HCT116 (cell line): ENCODE measurements at regions not wholly inside any gene's neighbourhood (a gene's known extent, or its start where the extent isn't known, plus 50 kb on each side); places are given as distances from the start of the nearest gene placed in this dataset.

ENCODE experiments used
- ATAC-seq: fragments of 200-7000 bp; cut with Tn5 transposase; 2 replicates; pipeline ENCODE4 v1.9.1; 2020; ENCODE audit warnings: mild to moderate bottlenecking, moderate library complexity
- BruUV-seq: library from RNA; stranded (reverse); fragments of 400-500 nt; replicated peaks from 2 replicates; lab custom pipeline; 2021; lab: Mats Ljungman, UMichigan
- CTCF ChIA-PET: fragments of 300-600 bp; sonication (Branson Sonifier 250); formaldehyde crosslinking; loops from one replicate; lab custom pipeline; 2021; ENCODE audit warnings: antibody characterized with exemption; lab: Charles Lee
- POLR2A ChIA-PET: fragments of 300-600, 350-600 bp; sonication (Branson Sonifier 250); formaldehyde crosslinking; loops from one replicate; lab custom pipeline; 2021; ENCODE audit warnings: antibody characterized with exemption; lab: Charles Lee
- RAD21 ChIA-PET, 2 experiments: fragments of 300-600 bp; sonication (Branson Sonifier 250); formaldehyde crosslinking; loops; one replicate each; lab custom pipeline; 2023; ENCODE audit warnings: low total read pairs in 2 of 2; ENCODE audit not compliant: uncharacterized antibody in 2 of 2, unreplicated experiment in 2 of 2, low non-redundant PET in 1 of 2; lab: Charles Lee
- DNase-seq: peaks from one replicate; pipeline ENCODE4 v3.0.0-alpha.2; 2010; ENCODE audit warnings: low read depth, low spot score
- H2AFZ ChIP-seq: fragments of 200-600 bp; shearing (Covaris generic), sonication (generic); 2 replicates; pipeline ENCODE4 v1.6.1; 2017; ENCODE audit warnings: low read depth, mixed run types, mixed read lengths, antibody characterized with exemption, low read length; ENCODE audit not compliant: poor library complexity, severe bottlenecking
- H3K27ac ChIP-seq: 2 replicates; pipeline ENCODE4 v1.5.1; 2012; ENCODE audit warnings: low read depth, low read length
- H3K27me3 ChIP-seq: fragments of 200-600 bp; sonication (generic); 2 replicates; pipeline ENCODE4 v1.6.1; 2016; ENCODE audit warnings: mixed run types, low read length, mixed read lengths; ENCODE audit not compliant: insufficient read depth
- H3K36me3 ChIP-seq, 2 experiments: fragments of 200-500 bp in 1 of 2; fragments of 200-600 bp in 1 of 2; sonication (Bioruptor generic) in 1 of 2; sonication (generic) in 1 of 2; 2 replicates each; pipeline versions ENCODE4 v1.5.1 to v1.6.1; 2014 to 2016; ENCODE audit warnings: low read length in 2 of 2, inconsistent platforms in 1 of 2, mixed read lengths in 1 of 2, mixed run types in 1 of 2; ENCODE audit not compliant: insufficient read depth in 2 of 2, control insufficient read depth in 1 of 2
- H3K4me1 ChIP-seq, 2 experiments: fragments of 200-600 bp in 1 of 2; sonication (generic) in 1 of 2; 2 replicates each; pipeline versions ENCODE4 v1.5.1 to v1.6.1; 2012 to 2017; ENCODE audit warnings: low read length in 2 of 2, inconsistent platforms in 1 of 2, mild to moderate bottlenecking in 1 of 2, mixed read lengths in 1 of 2, mixed run types in 1 of 2, moderate library complexity in 1 of 2; ENCODE audit not compliant: insufficient read depth in 2 of 2, control insufficient read depth in 1 of 2
- H3K4me2 ChIP-seq: fragments of 200-600 bp; sonication (generic); 2 replicates; pipeline ENCODE4 v1.6.1; 2017; ENCODE audit warnings: mixed run types, low read length, mixed read lengths
- H3K4me3 ChIP-seq, 2 experiments: fragments of 200-600 bp in 1 of 2; sonication (generic) in 1 of 2; replicated peaks in 1 of 2; 2 replicates each; pipeline ENCODE4 v1.5.1; 2011 to 2016; ENCODE audit warnings: low read length in 2 of 2, control low read depth in 1 of 2, low read depth in 1 of 2, mild to moderate bottlenecking in 1 of 2, mixed read lengths in 1 of 2, mixed run types in 1 of 2
- H3K79me2 ChIP-seq: fragments of 200-600 bp; sonication (generic); 2 replicates; pipeline ENCODE4 v1.6.1; 2017; ENCODE audit warnings: mild to moderate bottlenecking, mixed run types, low read length, moderate library complexity, mixed read lengths; ENCODE audit not compliant: insufficient read depth
- H3K9ac ChIP-seq: fragments of 200-600 bp; sonication (generic); 2 replicates; pipeline ENCODE4 v1.6.1; 2016; ENCODE audit warnings: low read length, mixed read lengths
- H3K9me2 ChIP-seq: fragments of 200-600 bp; sonication (generic), shearing (Covaris generic); 2 replicates; pipeline ENCODE4 v1.6.1; 2017; ENCODE audit warnings: mixed run types, mild to moderate bottlenecking, moderate library complexity; ENCODE audit not compliant: insufficient read depth
- H3K9me3 ChIP-seq, 2 experiments: fragments of 200-500 bp in 1 of 2; fragments of 200-600 bp in 1 of 2; sonication (Bioruptor generic) in 1 of 2; sonication (generic) in 1 of 2; 2 replicates each; pipeline ENCODE4 v1.6.1; 2014 to 2017; ENCODE audit warnings: low read length in 2 of 2, mixed read lengths in 2 of 2, inconsistent platforms in 1 of 2, low read depth in 1 of 2, mild to moderate bottlenecking in 1 of 2, mixed run types in 1 of 2, moderate library complexity in 1 of 2; ENCODE audit not compliant: control insufficient read depth in 1 of 2, insufficient read depth in 1 of 2
- H4K20me1 ChIP-seq: fragments of 200-600 bp; sonication (generic), shearing (Covaris generic); 2 replicates; pipeline ENCODE4 v1.6.1; 2017; ENCODE audit warnings: mixed run types, mild to moderate bottlenecking, moderate library complexity; ENCODE audit not compliant: insufficient read depth
- CBX3 ChIP-seq: IDR thresholded peaks from 2 replicates; pipeline ENCODE4 v1.6.1; 2012; ENCODE audit warnings: low read depth
- CEBPB ChIP-seq: IDR thresholded peaks from 2 replicates; pipeline ENCODE4 v1.6.1; 2012; ENCODE audit warnings: low read depth
- ELF1 ChIP-seq: IDR thresholded peaks from 2 replicates; pipeline ENCODE4 v1.6.1; 2012; ENCODE audit warnings: low read depth, borderline replicate concordance
- FOSL1 ChIP-seq: IDR thresholded peaks from 2 replicates; pipeline ENCODE4 v1.6.1; 2012; ENCODE audit warnings: low read depth
- MAX ChIP-seq: IDR thresholded peaks from 2 replicates; pipeline ENCODE4 v1.6.1; 2012
- POLR2A ChIP-seq: IDR thresholded peaks from 2 replicates; pipeline ENCODE4 v1.7.0; 2011; ENCODE audit warnings: borderline replicate concordance; ENCODE audit not compliant: insufficient read depth, insufficient read length; ENCODE audit errors: extremely low read depth
- RAD21 ChIP-seq: IDR thresholded peaks from 2 replicates; pipeline ENCODE4 v1.6.1; 2012; ENCODE audit warnings: low read depth, mild to moderate bottlenecking
- SIN3A ChIP-seq: IDR thresholded peaks from 2 replicates; pipeline ENCODE4 v1.6.1; 2012; ENCODE audit warnings: low read depth
- ZBTB33 ChIP-seq: IDR thresholded peaks from 2 replicates; pipeline ENCODE4 v1.6.1; 2011; ENCODE audit warnings: mild to moderate bottlenecking, low read length, moderate library complexity; ENCODE audit not compliant: insufficient replicate concordance; ENCODE audit errors: extremely low read depth
- ZNF274 ChIP-seq: fragments of 200-500 bp; sonication (Bioruptor generic); IDR thresholded peaks from 2 replicates; pipeline ENCODE4 v1.6.1; 2014; ENCODE audit warnings: mild to moderate bottlenecking, low read depth, low read length, inconsistent platforms
- intact Hi-C: fragments of 100-400 bp; cut with micrococcal nuclease; formaldehyde crosslinking; loops from 2 replicates; pipeline ENCODE4 v1.10.0; 2022
- TF ChIP-seq, protein P1 (sequence below): IDR thresholded peaks from 2 replicates; pipeline ENCODE4 v1.6.1; 2012
- TF ChIP-seq, protein P2 (sequence below), 3 experiments: fragments of 200-600 bp in 1 of 3; sonication (generic) in 1 of 3; IDR thresholded peaks in 2 of 3; conservative IDR thresholded peaks in 1 of 3; 2 replicates each; pipeline ENCODE4 v1.5.1; 2012 to 2017; ENCODE audit warnings: low read depth in 2 of 3, low read length in 2 of 3, antibody characterized with exemption in 1 of 3, borderline replicate concordance in 1 of 3, control low read depth in 1 of 3, mild to moderate bottlenecking in 1 of 3, mixed read lengths in 1 of 3, mixed run types in 1 of 3, moderate library complexity in 1 of 3; ENCODE audit not compliant: insufficient read depth in 1 of 3

- TF ChIP-seq, protein P1, sequence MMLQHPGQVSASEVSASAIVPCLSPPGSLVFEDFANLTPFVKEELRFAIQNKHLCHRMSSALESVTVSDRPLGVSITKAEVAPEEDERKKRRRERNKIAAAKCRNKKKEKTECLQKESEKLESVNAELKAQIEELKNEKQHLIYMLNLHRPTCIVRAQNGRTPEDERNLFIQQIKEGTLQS = no peak
- no peak for TF ChIP-seq POLR2A
- no peak for TF ChIP-seq ZNF274
- TF ChIP-seq, all 23 proteins: peak for 0
These were observed 169.4 kb downstream of the SHQ1 start (continued) for GRCh38 chr3:72678867-72679266.

DNA sequence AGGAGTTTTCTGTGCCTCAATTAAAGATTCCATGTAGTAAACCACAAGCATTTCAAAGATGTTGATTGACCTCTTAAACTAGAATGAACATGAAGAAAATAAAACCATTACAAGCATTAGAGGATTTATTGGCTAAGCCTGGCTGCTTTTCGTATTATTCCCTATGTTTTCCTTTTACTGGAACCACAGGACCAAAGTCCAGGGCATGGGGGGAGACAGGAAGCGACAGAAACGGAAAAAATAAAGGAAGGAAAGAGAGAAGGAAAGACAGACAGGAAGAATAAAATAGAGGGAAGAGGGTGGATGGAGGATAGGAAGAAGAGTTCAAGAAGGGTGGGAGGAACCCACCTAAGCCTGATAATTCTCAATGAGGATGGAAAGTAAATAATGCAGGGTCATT, 169.9 kb downstream of the SHQ1 start:
- Histone ChIP-seq H3K27ac (no peak overlapping the region), H4K20me1 (no peaks in the 10 kb centered on the region), H3K9ac (no peak overlapping the region), H3K79me2 (no peaks in the 10 kb centered on the region), H3K4me3 (no peak overlapping the region), H2AFZ (no peak overlapping the region), H3K4me1 (no peaks in the 10 kb centered on the region), H3K27me3 (no peaks in the 10 kb centered on the region), H3K36me3 (no peaks in the 10 kb centered on the region), H3K9me2 (no peaks in the 10 kb centered on the region), H3K4me2 (no peak overlapping the region), H3K9me3 (no peaks in the 10 kb centered on the region)
- RAD21 ChIA-PET = no interaction called here
- TF ChIP-seq CBX3 (no peak), ELF1 (no peak)
- CTCF ChIA-PET = no interaction called here
- BruUV-seq = no TSS peak
- ATAC-seq (no peak), DNase-seq (no peak)
- POLR2A ChIA-PET = no interaction called here
- intact Hi-C loops = no loop called here

GRCh38 chr3:72675243-72675642, 173.0 kb downstream of the SHQ1 start:
- H3K4me2 ChIP-seq = no peak overlapping the region
- no peaks in the 10 kb centered on the region for H3K4me1 ChIP-seq
- intact Hi-C loops = no loop called here
- no peaks in the 10 kb centered on the region for H3K27me3 ChIP-seq
- H3K9ac ChIP-seq = no peak overlapping the region
- ChIA-PET CTCF (interaction anchor here (0.9 kb wide), 1 partner anchor 9 kb away, joined by 3 read pairs; no protein-coding TSS in a partner anchor), RAD21 (no interaction called here), POLR2A (no interaction called here)
- no peak overlapping the region for H2AFZ ChIP-seq
- ATAC-seq (no peak), DNase-seq (no peak)
- H3K9me2 ChIP-seq = no peaks in the 10 kb centered on the region
- H3K9me3 ChIP-seq = no peaks in the 10 kb centered on the region
- H3K4me3 ChIP-seq = no peak overlapping the region
- H3K36me3 ChIP-seq = no peaks in the 10 kb centered on the region
- H3K27ac ChIP-seq = no peak overlapping the region
- BruUV-seq = no TSS peak
- H3K79me2 ChIP-seq = no peaks in the 10 kb centered on the region
- no peaks in the 10 kb centered on the region for H4K20me1 ChIP-seq
- no peak for TF ChIP-seq MAX
- no peak for TF ChIP-seq SIN3A
- no peak for TF ChIP-seq ZBTB33
- TF ChIP-seq, protein P2, sequence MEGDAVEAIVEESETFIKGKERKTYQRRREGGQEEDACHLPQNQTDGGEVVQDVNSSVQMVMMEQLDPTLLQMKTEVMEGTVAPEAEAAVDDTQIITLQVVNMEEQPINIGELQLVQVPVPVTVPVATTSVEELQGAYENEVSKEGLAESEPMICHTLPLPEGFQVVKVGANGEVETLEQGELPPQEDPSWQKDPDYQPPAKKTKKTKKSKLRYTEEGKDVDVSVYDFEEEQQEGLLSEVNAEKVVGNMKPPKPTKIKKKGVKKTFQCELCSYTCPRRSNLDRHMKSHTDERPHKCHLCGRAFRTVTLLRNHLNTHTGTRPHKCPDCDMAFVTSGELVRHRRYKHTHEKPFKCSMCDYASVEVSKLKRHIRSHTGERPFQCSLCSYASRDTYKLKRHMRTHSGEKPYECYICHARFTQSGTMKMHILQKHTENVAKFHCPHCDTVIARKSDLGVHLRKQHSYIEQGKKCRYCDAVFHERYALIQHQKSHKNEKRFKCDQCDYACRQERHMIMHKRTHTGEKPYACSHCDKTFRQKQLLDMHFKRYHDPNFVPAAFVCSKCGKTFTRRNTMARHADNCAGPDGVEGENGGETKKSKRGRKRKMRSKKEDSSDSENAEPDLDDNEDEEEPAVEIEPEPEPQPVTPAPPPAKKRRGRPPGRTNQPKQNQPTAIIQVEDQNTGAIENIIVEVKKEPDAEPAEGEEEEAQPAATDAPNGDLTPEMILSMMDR (IDR thresholded peaks at IDR 0.05 in 2 of 3, conservative IDR thresholded peaks at IDR 0.05 in 1 of 3; ENCODE audit: borderline replicate concordance in 1 of 3, insufficient read depth in 1 of 3, low read depth in 2 of 3, low read length in 2 of 3) = no peak
- no peak for TF ChIP-seq RAD21
- no peak for TF ChIP-seq CEBPB
- TF ChIP-seq FOSL1 = no peak
